ENCODE measurements at regions not wholly inside any gene's neighbourhood (a gene's known extent, or its start where the extent isn't known, plus 50 kb on each side); places are given as distances from the start of the nearest gene placed in this dataset.

GRCh38 chr7:17194656-17195055 lies 103.8 kb upstream of the AHR start:
- no peaks in the 10 kb centered on the region for H3K4me1 Mint-ChIP-seq (ENCODE audit: low read depth)
- DNase-seq, result no peak
- H3K9me3 Mint-ChIP-seq, result no peaks in the 10 kb centered on the region
- H3K4me3 Mint-ChIP-seq, result no peak overlapping the region
- H3K27me3 Mint-ChIP-seq (ENCODE audit: insufficient read depth), result no peaks in the 10 kb centered on the region
- H3K36me3 Mint-ChIP-seq (ENCODE audit: low read depth), result no peaks in the 10 kb centered on the region
- no peak overlapping the region for H3K27ac Mint-ChIP-seq
- no peak for TF ChIP-seq CTCF (IDR thresholded peaks at IDR 0.05)

GRCh38 chr7:17195576-17195975 lies 102.9 kb upstream of the AHR start:
- no peaks in the 10 kb centered on the region for H3K27me3 Mint-ChIP-seq (ENCODE audit: insufficient read depth)
- no peaks in the 10 kb centered on the region for H3K36me3 Mint-ChIP-seq (ENCODE audit: low read depth)
- H3K4me3 Mint-ChIP-seq, result no peak overlapping the region
- no peaks in the 10 kb centered on the region for H3K9me3 Mint-ChIP-seq
- no peaks in the 10 kb centered on the region for H3K4me1 Mint-ChIP-seq (ENCODE audit: low read depth)
- DNase-seq, result no peak
- no peak for TF ChIP-seq CTCF (IDR thresholded peaks at IDR 0.05)
- no peak overlapping the region for H3K27ac Mint-ChIP-seq

GRCh38 chr7:17205910-17206309 lies 92.5 kb upstream of the AHR start:
- no peak for DNase-seq
- TF ChIP-seq CTCF (IDR thresholded peaks at IDR 0.05), result no peak
- H3K9me3 Mint-ChIP-seq, result no peaks in the 10 kb centered on the region
- no peaks in the 10 kb centered on the region for H3K36me3 Mint-ChIP-seq (ENCODE audit: low read depth)
- H3K27me3 Mint-ChIP-seq (ENCODE audit: insufficient read depth), result no peaks in the 10 kb centered on the region
- no peaks in the 10 kb centered on the region for H3K4me1 Mint-ChIP-seq (ENCODE audit: low read depth)
- H3K4me3 Mint-ChIP-seq, result no peak overlapping the region
- H3K27ac Mint-ChIP-seq, result no peak overlapping the region

- H3K27me3 Mint-ChIP-seq (ENCODE audit: insufficient read depth), result no peaks in the 10 kb centered on the region
- H3K4me3 Mint-ChIP-seq, result no peak overlapping the region
- H3K4me1 Mint-ChIP-seq (ENCODE audit: low read depth), result no peaks in the 10 kb centered on the region
- no peaks in the 10 kb centered on the region for H3K9me3 Mint-ChIP-seq
- no peak for TF ChIP-seq CTCF (IDR thresholded peaks at IDR 0.05)
- no peaks in the 10 kb centered on the region for H3K36me3 Mint-ChIP-seq (ENCODE audit: low read depth)
- DNase-seq, result no peak
- no peak overlapping the region for H3K27ac Mint-ChIP-seq
Measured at GRCh38 chr7:17206349-17206905, 92.0 kb upstream of the AHR start.

GRCh38 chr7:17207220-17207619 lies 91.2 kb upstream of the AHR start:
- H3K4me1 Mint-ChIP-seq (ENCODE audit: low read depth), result no peaks in the 10 kb centered on the region
- no peak for TF ChIP-seq CTCF (IDR thresholded peaks at IDR 0.05)
- no peaks in the 10 kb centered on the region for H3K36me3 Mint-ChIP-seq (ENCODE audit: low read depth)
- H3K27ac Mint-ChIP-seq, result no peak overlapping the region
- H3K4me3 Mint-ChIP-seq, result no peak overlapping the region
- DNase-seq, result no peak
- no peaks in the 10 kb centered on the region for H3K27me3 Mint-ChIP-seq (ENCODE audit: insufficient read depth)
- no peaks in the 10 kb centered on the region for H3K9me3 Mint-ChIP-seq

GRCh38 chr7:17209101-17209500 lies 89.4 kb upstream of the AHR start:
- H3K4me1 Mint-ChIP-seq (ENCODE audit: low read depth), result no peaks in the 10 kb centered on the region
- H3K9me3 Mint-ChIP-seq, result no peaks in the 10 kb centered on the region
- no peak overlapping the region for H3K27ac Mint-ChIP-seq
- H3K36me3 Mint-ChIP-seq (ENCODE audit: low read depth), result no peaks in the 10 kb centered on the region
- no peaks in the 10 kb centered on the region; the same call in 1 of the 2 replicates for H3K27me3 Mint-ChIP-seq (ENCODE audit: insufficient read depth)
- no peak for TF ChIP-seq CTCF (IDR thresholded peaks at IDR 0.05)
- no peak overlapping the region for H3K4me3 Mint-ChIP-seq
- no peak for DNase-seq
